GM13976 (cell line): ENCODE measurements at regions not wholly inside any gene's neighbourhood (a gene's known extent, or its start where the extent isn't known, plus 50 kb on each side); places are given as distances from the start of the nearest gene placed in this dataset.

Experiments
- DNase-seq: peaks from one replicate; pipeline ENCODE4 v3.0.0; 2012; ENCODE audit warnings: low spot score
- in situ Hi-C: fragments of 300-500 bp; cut with MboI; formaldehyde crosslinking; loops from one replicate; pipeline ENCODE4 v1.12.0; 2022; ENCODE audit warnings: low sequenced_read_pairs, mixed read lengths, inconsistent platforms; ENCODE audit not compliant: unreplicated experiment
- TF ChIP-seq, protein P1 (sequence below): IDR thresholded peaks from 2 replicates; pipeline ENCODE4 v1.5.1; 2012; ENCODE audit warnings: borderline replicate concordance, mild to moderate bottlenecking; ENCODE audit not compliant: insufficient read depth; ENCODE audit errors: extremely low read depth, missing control alignments, control extremely low read depth

DNA sequence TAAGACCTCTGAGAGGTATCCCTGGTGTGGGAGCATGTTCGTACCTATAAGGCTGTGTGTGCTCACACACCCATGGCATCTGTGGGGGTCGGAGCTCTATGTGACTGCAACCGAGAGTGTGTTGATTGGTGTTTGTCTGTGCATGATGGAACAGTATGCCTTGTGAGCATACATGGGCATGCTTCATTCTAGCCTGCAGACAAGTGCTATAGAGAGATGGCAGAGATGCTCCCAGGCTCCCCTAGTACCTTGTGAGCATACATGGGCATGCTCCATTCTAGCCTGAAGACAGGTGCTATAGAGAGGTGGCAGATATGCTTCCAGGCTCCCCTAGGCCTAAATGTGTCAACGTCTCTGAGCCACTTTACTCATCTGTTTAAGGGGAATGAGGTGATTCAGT lies 447.5 kb downstream of the INSC start:
- DNase-seq: no peak
- in situ Hi-C loops: no loop called here
- TF ChIP-seq, protein P1, sequence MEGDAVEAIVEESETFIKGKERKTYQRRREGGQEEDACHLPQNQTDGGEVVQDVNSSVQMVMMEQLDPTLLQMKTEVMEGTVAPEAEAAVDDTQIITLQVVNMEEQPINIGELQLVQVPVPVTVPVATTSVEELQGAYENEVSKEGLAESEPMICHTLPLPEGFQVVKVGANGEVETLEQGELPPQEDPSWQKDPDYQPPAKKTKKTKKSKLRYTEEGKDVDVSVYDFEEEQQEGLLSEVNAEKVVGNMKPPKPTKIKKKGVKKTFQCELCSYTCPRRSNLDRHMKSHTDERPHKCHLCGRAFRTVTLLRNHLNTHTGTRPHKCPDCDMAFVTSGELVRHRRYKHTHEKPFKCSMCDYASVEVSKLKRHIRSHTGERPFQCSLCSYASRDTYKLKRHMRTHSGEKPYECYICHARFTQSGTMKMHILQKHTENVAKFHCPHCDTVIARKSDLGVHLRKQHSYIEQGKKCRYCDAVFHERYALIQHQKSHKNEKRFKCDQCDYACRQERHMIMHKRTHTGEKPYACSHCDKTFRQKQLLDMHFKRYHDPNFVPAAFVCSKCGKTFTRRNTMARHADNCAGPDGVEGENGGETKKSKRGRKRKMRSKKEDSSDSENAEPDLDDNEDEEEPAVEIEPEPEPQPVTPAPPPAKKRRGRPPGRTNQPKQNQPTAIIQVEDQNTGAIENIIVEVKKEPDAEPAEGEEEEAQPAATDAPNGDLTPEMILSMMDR: no peak

DNA sequence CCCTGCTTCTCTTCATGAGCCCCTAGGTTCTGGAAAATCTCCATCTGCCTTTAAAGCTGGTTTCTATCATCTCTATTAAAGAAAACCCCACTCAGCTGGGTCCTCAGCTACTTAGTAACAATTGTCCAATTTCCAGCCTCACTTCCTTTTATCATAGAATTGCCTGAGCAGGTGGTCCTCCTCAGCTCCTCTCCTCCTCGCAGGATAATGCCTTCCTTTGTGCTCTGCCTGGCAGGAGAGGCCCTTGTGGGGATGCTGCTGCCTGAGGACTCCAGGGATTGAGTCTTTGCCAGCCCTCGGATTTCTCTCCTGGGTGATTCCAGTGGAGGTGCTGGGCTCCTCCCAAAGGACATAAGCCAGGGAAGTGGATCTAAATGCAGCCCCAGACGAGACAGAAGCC lies 448.3 kb downstream of the INSC start:
- in situ Hi-C loops: no loop called here
- DNase-seq: no peak
- TF ChIP-seq, protein P1: no peak

DNA sequence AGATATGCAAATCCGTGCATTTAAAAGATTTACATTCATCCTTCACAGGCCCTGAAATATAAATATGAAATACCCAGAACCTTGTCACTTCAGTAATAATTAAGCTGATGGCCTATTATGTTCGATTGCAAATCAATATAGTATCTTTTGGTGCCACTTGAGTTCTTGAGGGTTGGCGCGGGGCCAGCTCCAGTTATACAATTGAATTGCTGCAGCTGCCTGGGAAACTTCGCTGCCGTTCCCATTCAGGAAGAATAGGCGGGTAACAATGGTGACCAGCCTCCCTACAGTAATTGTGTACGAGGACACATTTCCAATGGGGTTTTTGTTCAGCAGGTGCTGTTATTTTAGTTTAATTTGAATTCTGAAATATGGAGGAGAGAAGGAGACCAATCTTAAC lies 451.2 kb downstream of the INSC start:
- no peak for DNase-seq
- TF ChIP-seq, protein P1: no peak
- in situ Hi-C loops: no loop called here

DNA sequence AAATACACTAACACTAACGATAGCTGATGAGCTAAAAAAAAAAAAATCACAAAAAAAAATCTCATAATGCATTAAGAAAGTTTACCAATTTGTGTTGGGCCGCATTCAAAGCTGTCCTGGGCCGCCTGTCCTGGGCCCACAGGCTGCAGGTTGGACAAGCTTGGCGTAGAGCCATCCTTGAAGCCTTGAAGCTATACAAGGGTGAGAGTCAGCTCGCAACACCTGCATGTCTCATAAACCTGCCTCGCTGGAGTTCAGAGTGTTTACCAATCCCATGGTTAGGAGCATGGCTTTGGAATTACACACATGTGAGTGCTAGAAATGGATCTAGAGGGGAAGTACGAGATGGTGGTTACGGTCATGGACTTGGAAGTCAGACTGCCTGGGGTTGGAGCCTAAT lies 453.7 kb downstream of the INSC start:
- TF ChIP-seq, protein P1: no peak
- DNase-seq: no peak

DNA sequence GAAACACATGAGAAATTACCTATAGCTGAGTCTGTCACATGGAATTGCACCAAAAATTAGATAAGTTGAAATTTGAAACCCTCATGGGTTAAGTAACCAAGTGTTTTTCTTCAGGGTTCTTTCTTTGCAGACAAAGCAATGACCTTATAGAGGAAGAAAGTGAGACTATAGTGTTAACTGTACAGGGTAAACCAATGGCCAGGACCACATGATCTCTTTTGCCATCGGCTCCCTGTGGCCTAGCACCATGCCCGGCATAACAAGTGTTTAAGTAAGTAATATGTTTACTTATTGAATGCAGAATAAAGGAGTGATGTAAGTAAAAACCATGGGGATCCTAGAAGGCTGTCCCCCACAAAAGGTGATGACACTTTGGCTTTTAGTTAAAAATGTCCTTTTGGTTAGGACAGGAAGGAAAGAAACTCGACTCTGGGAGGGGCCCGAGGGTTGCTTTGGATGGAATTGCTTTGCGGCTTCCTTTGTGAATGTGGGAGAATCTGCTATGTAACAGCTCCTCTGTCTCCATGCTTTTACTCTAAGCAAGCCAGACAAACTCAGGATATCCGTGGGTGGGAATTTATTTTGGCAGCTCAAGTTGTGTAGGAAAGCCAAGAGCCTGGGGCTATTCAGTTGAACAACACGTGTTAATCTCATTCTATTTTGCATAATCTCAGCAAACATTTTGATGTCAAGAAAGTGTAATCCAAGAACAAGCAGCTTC lies 454.7 kb downstream of the INSC start:
- DNase-seq: no peak
- TF ChIP-seq, protein P1: no peak
- in situ Hi-C loops: no loop called here

More for the DNA sequence above, 453.7 kb downstream of the INSC start:
- in situ Hi-C loops: no loop called here

DNA sequence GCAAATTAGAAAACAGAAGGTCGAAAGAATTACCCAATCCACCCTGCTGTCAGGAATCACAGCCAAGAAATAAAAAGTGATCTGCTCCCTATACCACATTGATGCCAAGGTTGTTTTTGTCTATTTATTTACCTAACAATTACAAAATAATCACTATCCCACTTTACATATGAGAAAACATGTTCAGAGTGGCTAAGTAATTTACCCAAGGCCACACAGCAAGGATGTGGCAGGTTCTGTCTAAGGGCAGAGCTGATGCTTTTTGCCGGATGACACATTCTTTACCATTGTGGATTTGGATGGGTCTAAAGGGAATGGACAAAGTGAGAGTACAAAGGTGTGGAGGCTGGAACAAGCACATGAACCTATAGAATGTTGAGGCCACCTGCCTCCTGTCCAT lies 460.7 kb downstream of the INSC start:
- no peak for DNase-seq
- TF ChIP-seq, protein P1: no peak
- in situ Hi-C loops: no loop called here
